ENCODE measurements at regions not wholly inside any gene's neighbourhood (a gene's known extent, or its start where the extent isn't known, plus 50 kb on each side); places are given as distances from the start of the nearest gene placed in this dataset.

- Histone ChIP-seq H3K4me2 (ENCODE audit: low read length) (no peak overlapping the region), H2AK5ac (ENCODE audit: low read length) (no peak overlapping the region), H3K23ac (ENCODE audit: low read length) (no peak overlapping the region), H2BK120ac (ENCODE audit: low read depth, low read length) (no peak overlapping the region), H3K27ac (ENCODE audit: low read depth, low read length) (no peak overlapping the region), H3K9ac (ENCODE audit: low read length) (no peak overlapping the region), H3K18ac (ENCODE audit: low read length) (no peak overlapping the region), H3K4ac (ENCODE audit: low read depth, low read length) (no peak overlapping the region), H3K79me2 (ENCODE audit: control insufficient read depth, insufficient read depth, low read length) (no peaks in the 10 kb centered on the region), H4K8ac (ENCODE audit: low read depth, low read length) (no peak overlapping the region), H3K36me3 (ENCODE audit: control insufficient read depth, insufficient read depth, low read length) (no peaks in the 10 kb centered on the region), H2BK15ac (replicated peaks; ENCODE audit: low read depth) (no peak overlapping the region), H4K5ac (ENCODE audit: low read length) (no peak overlapping the region), H3K79me1 (ENCODE audit: low read length) (no peaks in the 10 kb centered on the region), H3K4me1 (ENCODE audit: control insufficient read depth, low read depth, low read length) (no peaks in the 10 kb centered on the region), H2BK5ac (ENCODE audit: low read length) (no peak overlapping the region), H3K27me3 (ENCODE audit: insufficient read depth, low read length, poor library complexity) (no peaks in the 10 kb centered on the region), H3K56ac (ENCODE audit: low read length) (no peak overlapping the region), H3K4me3 (ENCODE audit: low read length) (no peak overlapping the region)
- DNase-seq: no peak
- WGBS (ENCODE audit: extremely low coverage, insufficient coverage, low lambda C conversion rate): no CpG with 5 or more reads among the region's 1 CpG
Measured at GRCh38 chr2:12222554-12222953, 476.1 kb downstream of the LPIN1 start.

GRCh38 chr2:12223732-12224131 lies 477.3 kb downstream of the LPIN1 start:
- Histone ChIP-seq H3K4me3 (ENCODE audit: low read length) (no peak overlapping the region), H3K4me2 (ENCODE audit: low read length) (no peak overlapping the region), H3K27ac (ENCODE audit: low read depth, low read length) (no peak overlapping the region), H3K36me3 (ENCODE audit: control insufficient read depth, insufficient read depth, low read length) (no peaks in the 10 kb centered on the region), H3K4ac (ENCODE audit: low read depth, low read length) (no peak overlapping the region), H3K56ac (ENCODE audit: low read length) (no peak overlapping the region), H2BK15ac (replicated peaks; ENCODE audit: low read depth) (no peak overlapping the region), H3K4me1 (ENCODE audit: control insufficient read depth, low read depth, low read length) (no peaks in the 10 kb centered on the region), H4K8ac (ENCODE audit: low read depth, low read length) (no peak overlapping the region), H3K23ac (ENCODE audit: low read length) (no peak overlapping the region), H2AK5ac (ENCODE audit: low read length) (no peak overlapping the region), H3K79me2 (ENCODE audit: control insufficient read depth, insufficient read depth, low read length) (no peaks in the 10 kb centered on the region), H2BK120ac (ENCODE audit: low read depth, low read length) (no peak overlapping the region), H2BK5ac (ENCODE audit: low read length) (no peak overlapping the region), H3K9ac (ENCODE audit: low read length) (no peak overlapping the region), H4K5ac (ENCODE audit: low read length) (no peak overlapping the region), H3K79me1 (ENCODE audit: low read length) (no peaks in the 10 kb centered on the region), H3K27me3 (ENCODE audit: insufficient read depth, low read length, poor library complexity) (no peaks in the 10 kb centered on the region), H3K18ac (ENCODE audit: low read length) (no peak overlapping the region)
- no CpG with 5 or more reads among the region's 6 CpGs for WGBS (ENCODE audit: extremely low coverage, insufficient coverage, low lambda C conversion rate)
- DNase-seq: no peak

- no peak overlapping the region for H3K4me2 ChIP-seq (ENCODE audit: low read length)
- no peak for DNase-seq
- H3K36me3 ChIP-seq (ENCODE audit: control insufficient read depth, insufficient read depth, low read length): no peaks in the 10 kb centered on the region
- no peak overlapping the region for H2BK120ac ChIP-seq (ENCODE audit: low read depth, low read length)
- H3K23ac ChIP-seq (ENCODE audit: low read length): no peak overlapping the region
- H3K4me1 ChIP-seq (ENCODE audit: control insufficient read depth, low read depth, low read length): no peaks in the 10 kb centered on the region
- H2BK15ac ChIP-seq (replicated peaks; ENCODE audit: low read depth): no peak overlapping the region
- H3K9ac ChIP-seq (ENCODE audit: low read length): no peak overlapping the region
- no peak overlapping the region for H3K4me3 ChIP-seq (ENCODE audit: low read length)
- H3K79me2 ChIP-seq (ENCODE audit: control insufficient read depth, insufficient read depth, low read length): no peaks in the 10 kb centered on the region
- no peak overlapping the region for H3K4ac ChIP-seq (ENCODE audit: low read depth, low read length)
- no peak overlapping the region for H3K56ac ChIP-seq (ENCODE audit: low read length)
- no peak overlapping the region for H2AK5ac ChIP-seq (ENCODE audit: low read length)
- no peak overlapping the region for H3K27ac ChIP-seq (ENCODE audit: low read depth, low read length)
- H4K5ac ChIP-seq (ENCODE audit: low read length): no peak overlapping the region
- H3K27me3 ChIP-seq (ENCODE audit: insufficient read depth, low read length, poor library complexity): no peaks in the 10 kb centered on the region
- H4K8ac ChIP-seq (ENCODE audit: low read depth, low read length): no peak overlapping the region
- no peak overlapping the region for H2BK5ac ChIP-seq (ENCODE audit: low read length)
- no peak overlapping the region for H3K18ac ChIP-seq (ENCODE audit: low read length)
- H3K79me1 ChIP-seq (ENCODE audit: low read length): no peaks in the 10 kb centered on the region
Measured at GRCh38 chr2:12226653-12227052, 480.2 kb downstream of the LPIN1 start.

- Histone ChIP-seq H4K5ac (ENCODE audit: low read length) (no peak overlapping the region), H3K27ac (ENCODE audit: low read depth, low read length) (no peak overlapping the region), H3K23ac (ENCODE audit: low read length) (no peak overlapping the region), H3K4me2 (ENCODE audit: low read length) (no peak overlapping the region), H3K36me3 (ENCODE audit: control insufficient read depth, insufficient read depth, low read length) (no peaks in the 10 kb centered on the region), H3K4ac (ENCODE audit: low read depth, low read length) (no peak overlapping the region), H2BK5ac (ENCODE audit: low read length) (no peak overlapping the region), H3K4me1 (ENCODE audit: control insufficient read depth, low read depth, low read length) (no peaks in the 10 kb centered on the region), H2BK15ac (replicated peaks; ENCODE audit: low read depth) (no peak overlapping the region), H3K56ac (ENCODE audit: low read length) (no peak overlapping the region), H4K8ac (ENCODE audit: low read depth, low read length) (no peak overlapping the region), H3K18ac (ENCODE audit: low read length) (no peak overlapping the region), H3K79me1 (ENCODE audit: low read length) (no peaks in the 10 kb centered on the region), H2AK5ac (ENCODE audit: low read length) (no peak overlapping the region), H2BK120ac (ENCODE audit: low read depth, low read length) (no peak overlapping the region), H3K4me3 (ENCODE audit: low read length) (no peak overlapping the region), H3K9ac (ENCODE audit: low read length) (no peak overlapping the region), H3K27me3 (ENCODE audit: insufficient read depth, low read length, poor library complexity) (no peaks in the 10 kb centered on the region), H3K79me2 (ENCODE audit: control insufficient read depth, insufficient read depth, low read length) (no peaks in the 10 kb centered on the region)
- WGBS (ENCODE audit: extremely low coverage, insufficient coverage, low lambda C conversion rate): no CpG with 5 or more reads among the region's 4 CpGs
- no peak for DNase-seq
Measured at GRCh38 chr2:12227941-12228608, 481.6 kb downstream of the LPIN1 start.

GRCh38 chr2:12231288-12231687 lies 484.9 kb downstream of the LPIN1 start:
- no peak overlapping the region for H3K56ac ChIP-seq (ENCODE audit: low read length)

GRCh38 chr2:12232876-12233275 lies 483.9 kb upstream of the TRIB2 start:
- Histone ChIP-seq H3K56ac (ENCODE audit: low read length) (no peak overlapping the region), H3K4me3 (ENCODE audit: low read length) (no peak overlapping the region), H3K4me1 (ENCODE audit: control insufficient read depth, low read depth, low read length) (no peaks in the 10 kb centered on the region), H3K27ac (ENCODE audit: low read depth, low read length) (no peak overlapping the region), H2BK15ac (replicated peaks; ENCODE audit: low read depth) (no peak overlapping the region), H4K5ac (ENCODE audit: low read length) (no peak overlapping the region), H3K23ac (ENCODE audit: low read length) (no peak overlapping the region), H4K8ac (ENCODE audit: low read depth, low read length) (no peak overlapping the region), H2BK5ac (ENCODE audit: low read length) (no peak overlapping the region), H2BK120ac (ENCODE audit: low read depth, low read length) (no peak overlapping the region), H3K18ac (ENCODE audit: low read length) (no peak overlapping the region), H3K79me1 (ENCODE audit: low read length) (no peaks in the 10 kb centered on the region), H3K4me2 (ENCODE audit: low read length) (no peak overlapping the region), H3K36me3 (ENCODE audit: control insufficient read depth, insufficient read depth, low read length) (no peaks in the 10 kb centered on the region), H2AK5ac (ENCODE audit: low read length) (no peak overlapping the region), H3K4ac (ENCODE audit: low read depth, low read length) (no peak overlapping the region), H3K9ac (ENCODE audit: low read length) (no peak overlapping the region), H3K79me2 (ENCODE audit: control insufficient read depth, insufficient read depth, low read length) (no peaks in the 10 kb centered on the region), H3K27me3 (ENCODE audit: insufficient read depth, low read length, poor library complexity) (no peaks in the 10 kb centered on the region)
- no peak for DNase-seq
- no CpG with 5 or more reads among the region's 3 CpGs for WGBS (ENCODE audit: extremely low coverage, insufficient coverage, low lambda C conversion rate)

More at GRCh38 chr2:12231288-12231687, 484.9 kb downstream of the LPIN1 start:
- no peak overlapping the region for H3K9ac ChIP-seq (ENCODE audit: low read length)
- WGBS (ENCODE audit: extremely low coverage, insufficient coverage, low lambda C conversion rate): no CpG with 5 or more reads among the region's 2 CpGs
- no peak overlapping the region for H3K4me2 ChIP-seq (ENCODE audit: low read length)
- no peaks in the 10 kb centered on the region for H3K27me3 ChIP-seq (ENCODE audit: insufficient read depth, low read length, poor library complexity)
- H3K36me3 ChIP-seq (ENCODE audit: control insufficient read depth, insufficient read depth, low read length): no peaks in the 10 kb centered on the region
- no peak overlapping the region for H2BK120ac ChIP-seq (ENCODE audit: low read depth, low read length)
- H3K4ac ChIP-seq (ENCODE audit: low read depth, low read length): no peak overlapping the region
- no peak overlapping the region for H3K23ac ChIP-seq (ENCODE audit: low read length)
- H2AK5ac ChIP-seq (ENCODE audit: low read length): no peak overlapping the region
- H3K4me3 ChIP-seq (ENCODE audit: low read length): no peak overlapping the region
- H3K79me2 ChIP-seq (ENCODE audit: control insufficient read depth, insufficient read depth, low read length): no peaks in the 10 kb centered on the region
- H2BK15ac ChIP-seq (replicated peaks; ENCODE audit: low read depth): no peak overlapping the region
- no peak overlapping the region for H2BK5ac ChIP-seq (ENCODE audit: low read length)
- no peak overlapping the region for H3K27ac ChIP-seq (ENCODE audit: low read depth, low read length)
- no peak for DNase-seq
- H3K79me1 ChIP-seq (ENCODE audit: low read length): no peaks in the 10 kb centered on the region
- no peak overlapping the region for H4K8ac ChIP-seq (ENCODE audit: low read depth, low read length)
- H3K18ac ChIP-seq (ENCODE audit: low read length): no peak overlapping the region
- H4K5ac ChIP-seq (ENCODE audit: low read length): no peak overlapping the region
- H3K4me1 ChIP-seq (ENCODE audit: control insufficient read depth, low read depth, low read length): no peaks in the 10 kb centered on the region

All from mesendoderm (in vitro differentiated cells).